ENCODE measurements at regions not wholly inside any gene's neighbourhood (a gene's known extent, or its start where the extent isn't known, plus 50 kb on each side); places are given as distances from the start of the nearest gene placed in this dataset.

- no peak for DNase-seq
- Histone ChIP-seq H2BK12ac (ENCODE audit: insufficient read length, low read depth, low read length) (no peak overlapping the region), H3K23ac (ENCODE audit: insufficient read length, low read depth, low read length) (no peak overlapping the region), H3K4me1 (ENCODE audit: insufficient read depth, low read length) (no peaks in the 10 kb centered on the region), H3K4me2 (ENCODE audit: insufficient read depth, insufficient read length, low read length) (no peak overlapping the region), H4K8ac (replicated peaks; ENCODE audit: insufficient read length, low read depth, low read length) (no peak overlapping the region), H3K4ac (ENCODE audit: low read depth, low read length) (no peak overlapping the region), H2AFZ (ENCODE audit: low read length) (no peak overlapping the region), H2BK5ac (ENCODE audit: insufficient read length, low read length) (no peak overlapping the region), H2BK15ac (ENCODE audit: low read depth, low read length) (no peak overlapping the region), H3K18ac (ENCODE audit: insufficient read length, low read depth, low read length) (no peak overlapping the region), H2BK20ac (ENCODE audit: low read depth, low read length, poor library complexity, severe bottlenecking) (no peak overlapping the region), H3K27me3 (ENCODE audit: insufficient read depth, low read length) (no peaks in the 10 kb centered on the region), H3K9ac (ENCODE audit: extremely low read depth, insufficient read length, low read length) (no peak overlapping the region), H3K27ac (ENCODE audit: insufficient read length, low read depth, low read length) (no peak overlapping the region), H3K79me1 (ENCODE audit: insufficient read depth, low read depth, low read length, poor library complexity, severe bottlenecking) (no peaks in the 10 kb centered on the region), H3T11ph (ENCODE audit: low read length) (no peak overlapping the region), H3K14ac (ENCODE audit: insufficient read depth, low read length) (no peak overlapping the region), H4K91ac (ENCODE audit: insufficient read length, low read depth, low read length) (no peak overlapping the region), H3K56ac (ENCODE audit: insufficient read length, low read depth, low read length) (no peak overlapping the region), H3K23me2 (ENCODE audit: insufficient read length, low read depth, low read length, poor library complexity, severe bottlenecking) (no peaks in the 10 kb centered on the region), H2AK5ac (ENCODE audit: insufficient read length, low read length) (no peak overlapping the region), H4K5ac (ENCODE audit: insufficient read length, low read depth, low read length) (no peak overlapping the region), H2BK120ac (ENCODE audit: low read depth, low read length, poor library complexity, severe bottlenecking) (no peak overlapping the region), H4K20me1 (ENCODE audit: control insufficient read depth, insufficient read depth, insufficient read length) (no peaks in the 10 kb centered on the region), H3K79me2 (ENCODE audit: insufficient read depth, low read length) (no peaks in the 10 kb centered on the region), H3K9me3 (ENCODE audit: control insufficient read depth, low read depth, low read length) (no peaks in the 10 kb centered on the region)
- Mint-ChIP-seq H3K27ac (no peak overlapping the region), H3K9me3 (no peaks in the 10 kb centered on the region), H3K4me1 (peaks cover 2 to 6% of the 10 kb centered on the region in 2 experiments), H3K27me3 (ENCODE audit: low read depth) (no peaks in the 10 kb centered on the region), H3K4me3 (no peak overlapping the region), H3K36me3 (ENCODE audit: insufficient read depth in 1 of 3, low read depth in 3 of 3) (no peaks in the 10 kb centered on the region)
- WGBS (ENCODE audit: extremely low coverage, insufficient read length, low lambda C conversion rate), result no CpG with 5 or more reads among the region's 3 CpGs
- TF ChIP-seq CTCF (conservative IDR thresholded peaks at IDR 0.05), result no peak
Measured at GRCh38 chr4:20421603-20421985, 169.9 kb downstream of the SLIT2 start.
